A549 (cell line): ENCODE measurements at regions not wholly inside any gene's neighbourhood (a gene's known extent, or its start where the extent isn't known, plus 50 kb on each side); places are given as distances from the start of the nearest gene placed in this dataset.

Source experiments
- CEBPB ChIP-seq, 2 experiments: fragments of >200 bp in 1 of 2; sonication (Bioruptor Twin) in 1 of 2; formaldehyde crosslinking in 1 of 2; IDR thresholded peaks; 2 replicates each; pipeline ENCODE4 v1.6.1; 2012 to 2016
- CTCF ChIP-seq: fragments of >200 bp; sonication (Bioruptor Twin); formaldehyde crosslinking; IDR thresholded peaks from 3 replicates; pipeline ENCODE4 v1.5.1; 2016
- ESRRA ChIP-seq: fragments of 150-350 bp; IDR thresholded peaks from 2 replicates; pipeline ENCODE4 v1.6.1; 2014; ENCODE audit warnings: mild to moderate bottlenecking, low read length, borderline replicate concordance
- MYC ChIP-seq: IDR thresholded peaks from 2 replicates; pipeline ENCODE4 v1.6.1; 2012; ENCODE audit warnings: mild to moderate bottlenecking, inconsistent platforms, low read length, improper control_type of control experiment, borderline replicate concordance
- PHF8 ChIP-seq: fragments of 200-600 bp; sonication (generic); IDR thresholded peaks from 2 replicates; pipeline ENCODE4 v1.6.1; 2016; ENCODE audit warnings: low read depth, mild to moderate bottlenecking, antibody characterized with exemption, moderate library complexity, borderline replicate concordance
- POLR2A ChIP-seq: IDR thresholded peaks from 2 replicates; pipeline ENCODE4 v1.6.1; 2012; ENCODE audit warnings: mild to moderate bottlenecking, low read length
- RAD21 ChIP-seq, 2 experiments: fragments of >200 bp in 1 of 2; sonication (Bioruptor Twin) in 1 of 2; formaldehyde crosslinking in 1 of 2; IDR thresholded peaks in 1 of 2; conservative IDR thresholded peaks in 1 of 2; 2 replicates in 1 of 2; 3 replicates in 1 of 2; pipeline ENCODE4 v1.6.1; 2012 to 2018; ENCODE audit warnings: inconsistent platforms in 1 of 2
- REST ChIP-seq: fragments of 200-600 bp; sonication (generic); IDR thresholded peaks from 2 replicates; pipeline ENCODE4 v1.6.1; 2016; ENCODE audit warnings: antibody characterized with exemption, mild to moderate bottlenecking, moderate library complexity

- no peak for TF ChIP-seq CTCF
- no peak for TF ChIP-seq PHF8
- TF ChIP-seq ESRRA: no peak
- TF ChIP-seq MYC: no peak
- TF ChIP-seq CEBPB (IDR thresholded peaks at IDR 0.05): no peak
- TF ChIP-seq RAD21 (conservative IDR thresholded peaks at IDR 0.05 in 1 of 2, IDR thresholded peaks at IDR 0.05 in 1 of 2): no peak
- TF ChIP-seq REST: no peak
- TF ChIP-seq POLR2A: no peak
Observed at GRCh38 chr10:114872519-114873087, 51.0 kb downstream of the FHIP2A start.
